ENCODE measurements at regions not wholly inside any gene's neighbourhood (a gene's known extent, or its start where the extent isn't known, plus 50 kb on each side); places are given as distances from the start of the nearest gene placed in this dataset.
A peak's percentile ranks its signal among the peaks of the same experiment; 100 is the strongest.
"Not testable (repeated sequence)": the region's sequence is repeated elsewhere in the genome, so short reads cannot be mapped to it uniquely, and the experiment has no call there.

DNA sequence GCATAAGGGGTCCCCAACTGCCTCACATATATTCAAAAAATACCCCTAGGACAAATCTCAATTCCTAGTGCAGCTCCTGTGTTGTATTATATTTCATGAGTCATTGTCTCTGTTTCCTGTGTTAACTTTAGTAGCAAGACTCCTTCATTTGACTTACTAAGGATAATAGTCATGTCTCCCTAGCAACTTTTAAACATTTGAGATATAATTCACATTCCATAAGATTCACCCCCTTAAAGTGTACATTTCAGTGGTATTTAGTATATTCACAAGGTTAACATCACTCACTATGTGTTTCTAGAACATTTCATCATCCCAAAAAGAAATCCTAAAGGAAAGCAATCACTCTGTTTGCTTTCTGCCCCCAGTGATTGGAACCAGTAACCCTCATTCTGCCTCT, 121.3 kb upstream of the WNT7A start:
- peaks cover 0 to 14% (median 3%) of the 10 kb centered on the region in 9 donors for H3K9me3 Mint-ChIP-seq
- POLR2A ChIA-PET: no interaction called here
- DNase-seq (no peak), ATAC-seq (no peak)
- H3K36me3 Mint-ChIP-seq: peaks cover 0 to 3% (median 0%) of the 10 kb centered on the region in 3 donors
- H3K27me3 Mint-ChIP-seq: peaks cover 4 to 20% (median 7%) of the 10 kb centered on the region in 5 donors
- no peaks in the 10 kb centered on the region for H3K4me1 Mint-ChIP-seq
- no peak overlapping the region for H3K27ac Mint-ChIP-seq
- no peak overlapping the region for H3K4me3 Mint-ChIP-seq

DNA sequence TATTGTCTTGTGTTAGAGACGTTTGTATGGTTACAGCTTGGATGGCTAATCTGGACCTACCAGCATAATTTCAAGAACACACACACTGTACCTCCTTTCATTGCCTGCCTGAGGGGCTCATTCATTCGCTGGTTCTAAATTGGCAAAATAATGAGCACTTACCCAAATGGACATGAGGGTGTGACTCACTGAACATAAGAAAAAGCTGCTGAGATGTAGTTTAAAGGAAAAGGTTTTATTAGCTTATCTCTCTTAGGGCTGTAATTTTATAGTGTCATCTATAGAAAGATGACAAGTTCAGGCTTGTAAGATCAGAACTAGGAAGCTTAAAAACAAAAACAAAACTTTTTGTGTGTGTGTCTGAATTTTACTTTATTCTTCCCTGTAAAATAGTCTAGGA, 120.7 kb upstream of the WNT7A start:
- POLR2A ChIA-PET: no interaction called here
- DNase-seq (no peak), ATAC-seq (no peak)
- H3K36me3 Mint-ChIP-seq: peaks cover 2 to 9% (median 3%) of the 10 kb centered on the region in 3 donors
- peaks cover 4 to 20% (median 8%) of the 10 kb centered on the region in 9 donors for H3K9me3 Mint-ChIP-seq
- no peak overlapping the region for H3K27ac Mint-ChIP-seq
- H3K27me3 Mint-ChIP-seq: peaks cover 5 to 22% (median 10%) of the 10 kb centered on the region in 5 donors
- no peak overlapping the region for H3K4me3 Mint-ChIP-seq
- H3K4me1 Mint-ChIP-seq: no peaks in the 10 kb centered on the region

- H3K4me1 Mint-ChIP-seq: no peaks in the 10 kb centered on the region
- ATAC-seq (no peak), DNase-seq (no peak)
- peaks cover 8 to 14% (median 10%) of the 10 kb centered on the region in 5 donors for H3K27me3 Mint-ChIP-seq
- H3K27ac Mint-ChIP-seq: no peak overlapping the region
- peaks cover 4 to 37% (median 11%) of the 10 kb centered on the region in 9 donors for H3K9me3 Mint-ChIP-seq
- POLR2A ChIA-PET: no interaction called here
- peaks cover 2 to 10% (median 8%) of the 10 kb centered on the region in 3 donors for H3K36me3 Mint-ChIP-seq
- H3K4me3 Mint-ChIP-seq: no peak overlapping the region
These were observed 119.0 kb upstream of the WNT7A start for GRCh38 chr3:13998831-13999230.

- H3K4me1 Mint-ChIP-seq, ATAC-seq, H3K27ac Mint-ChIP-seq, DNase-seq, H3K4me3 Mint-ChIP-seq, POLR2A ChIA-PET: not testable (repeated sequence)
- peaks cover 12 to 20% (median 14%) of the 10 kb centered on the region in 5 donors for H3K27me3 Mint-ChIP-seq
- peaks cover 8 to 48% (median 20%) of the 10 kb centered on the region in 9 donors for H3K9me3 Mint-ChIP-seq
- H3K36me3 Mint-ChIP-seq: peaks cover 2 to 15% (median 15%) of the 10 kb centered on the region in 3 donors
These were observed 115.3 kb upstream of the WNT7A start for GRCh38 chr3:13995216-13995615.

GRCh38 chr3:13988925-13989324, 109.1 kb upstream of the WNT7A start:
- H3K4me1 Mint-ChIP-seq, ATAC-seq, DNase-seq, POLR2A ChIA-PET, H3K27ac Mint-ChIP-seq, H3K4me3 Mint-ChIP-seq: not testable (repeated sequence)
- peaks cover 0 to 37% (median 14%) of the 10 kb centered on the region in 3 donors for H3K36me3 Mint-ChIP-seq
- H3K9me3 Mint-ChIP-seq: peaks cover 10 to 68% (median 44%) of the 10 kb centered on the region in 9 donors
- peaks cover 7 to 31% (median 14%) of the 10 kb centered on the region in 5 donors for H3K27me3 Mint-ChIP-seq

- peaks cover 0 to 43% (median 6%) of the 10 kb centered on the region in 3 donors for H3K36me3 Mint-ChIP-seq
- H3K9me3 Mint-ChIP-seq: peaks cover 11 to 54% (median 36%) of the 10 kb centered on the region in 9 donors
- no peaks in the 10 kb centered on the region for H3K4me1 Mint-ChIP-seq
- DNase-seq: no peak
- no peak overlapping the region for H3K27ac Mint-ChIP-seq
- no peak for ATAC-seq
- POLR2A ChIA-PET: no interaction called here
- peaks cover 0 to 9% (median 3%) of the 10 kb centered on the region in 5 donors for H3K27me3 Mint-ChIP-seq
- no peak overlapping the region for H3K4me3 Mint-ChIP-seq
These were observed 96.6 kb upstream of the WNT7A start for GRCh38 chr3:13976469-13976868.

DNA sequence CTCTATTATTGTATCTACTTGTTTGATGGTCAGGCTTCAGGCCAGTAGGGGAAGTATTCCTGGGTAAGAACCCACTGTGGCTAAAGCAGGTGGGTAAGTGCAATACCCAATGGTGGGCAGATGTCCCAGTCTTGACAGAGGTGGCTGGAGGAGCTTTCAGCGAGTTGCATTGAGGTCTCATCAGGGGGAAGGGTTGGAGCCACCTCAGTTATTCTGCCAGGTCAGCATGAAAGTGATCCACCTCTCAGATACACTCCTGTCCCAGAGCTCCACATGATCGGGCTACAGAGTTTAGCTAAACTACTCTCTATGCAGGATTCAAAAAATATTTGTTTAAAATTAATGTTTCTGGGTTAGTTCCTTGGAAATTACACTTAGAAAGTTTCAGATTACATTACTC, 95.8 kb upstream of the WNT7A start:
- peaks cover 0 to 9% (median 5%) of the 10 kb centered on the region in 5 donors for H3K27me3 Mint-ChIP-seq
- peaks cover 11 to 62% (median 41%) of the 10 kb centered on the region in 9 donors for H3K9me3 Mint-ChIP-seq
- ATAC-seq (no peak), DNase-seq (no peak)
- POLR2A ChIA-PET: no interaction called here
- no peaks in the 10 kb centered on the region for H3K4me1 Mint-ChIP-seq
- H3K27ac Mint-ChIP-seq: no peak overlapping the region
- peaks cover 0 to 50% (median 9%) of the 10 kb centered on the region in 3 donors for H3K36me3 Mint-ChIP-seq
- H3K4me3 Mint-ChIP-seq: no peak overlapping the region

GRCh38 chr3:13972679-13973379, 93.0 kb upstream of the WNT7A start:
- H3K27me3 Mint-ChIP-seq: peaks cover 2 to 19% (median 7%) of the 10 kb centered on the region in 5 donors
- H3K4me1 Mint-ChIP-seq: no peaks in the 10 kb centered on the region
- H3K36me3 Mint-ChIP-seq: peaks cover 0 to 52% (median 20%) of the 10 kb centered on the region in 3 donors
- ATAC-seq (no peak), DNase-seq (no peak)
- POLR2A ChIA-PET: no interaction called here
- H3K4me3 Mint-ChIP-seq: no peak overlapping the region
- H3K27ac Mint-ChIP-seq: peak overlapping the region in 1 of 10 donors; percentile 53
- H3K9me3 Mint-ChIP-seq: peaks cover 7 to 67% (median 48%) of the 10 kb centered on the region in 9 donors

DNA sequence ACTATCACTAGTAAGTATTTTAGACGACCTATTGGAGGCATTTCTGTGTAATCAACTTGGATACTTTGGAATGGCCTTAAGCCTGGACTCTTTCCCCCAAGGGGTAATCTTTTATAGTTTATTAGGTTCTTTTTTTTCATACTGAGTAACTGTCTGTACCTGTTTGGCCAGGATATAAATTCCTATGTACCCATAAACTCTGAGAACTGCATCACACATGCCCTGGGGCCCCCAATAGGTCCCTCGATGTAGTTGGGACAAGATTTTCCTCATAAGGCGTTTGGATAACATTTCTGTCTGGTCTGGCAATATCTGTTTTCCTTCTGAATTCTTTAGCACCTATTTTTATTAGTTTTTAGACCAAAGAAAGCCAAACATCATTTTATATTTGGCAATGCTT, 86.4 kb upstream of the WNT7A start:
- no peak overlapping the region for H3K27ac Mint-ChIP-seq
- POLR2A ChIA-PET: no interaction called here
- no peak for ATAC-seq
- no peak for DNase-seq
- peaks cover 15 to 55% (median 30%) of the 10 kb centered on the region in 5 donors for H3K27me3 Mint-ChIP-seq
- no peak overlapping the region for H3K4me3 Mint-ChIP-seq
- peaks cover 0 to 24% (median 13%) of the 10 kb centered on the region in 9 donors for H3K9me3 Mint-ChIP-seq
- no peaks in the 10 kb centered on the region for H3K4me1 Mint-ChIP-seq
- peaks cover 0 to 25% (median 15%) of the 10 kb centered on the region in 3 donors for H3K36me3 Mint-ChIP-seq

DNA sequence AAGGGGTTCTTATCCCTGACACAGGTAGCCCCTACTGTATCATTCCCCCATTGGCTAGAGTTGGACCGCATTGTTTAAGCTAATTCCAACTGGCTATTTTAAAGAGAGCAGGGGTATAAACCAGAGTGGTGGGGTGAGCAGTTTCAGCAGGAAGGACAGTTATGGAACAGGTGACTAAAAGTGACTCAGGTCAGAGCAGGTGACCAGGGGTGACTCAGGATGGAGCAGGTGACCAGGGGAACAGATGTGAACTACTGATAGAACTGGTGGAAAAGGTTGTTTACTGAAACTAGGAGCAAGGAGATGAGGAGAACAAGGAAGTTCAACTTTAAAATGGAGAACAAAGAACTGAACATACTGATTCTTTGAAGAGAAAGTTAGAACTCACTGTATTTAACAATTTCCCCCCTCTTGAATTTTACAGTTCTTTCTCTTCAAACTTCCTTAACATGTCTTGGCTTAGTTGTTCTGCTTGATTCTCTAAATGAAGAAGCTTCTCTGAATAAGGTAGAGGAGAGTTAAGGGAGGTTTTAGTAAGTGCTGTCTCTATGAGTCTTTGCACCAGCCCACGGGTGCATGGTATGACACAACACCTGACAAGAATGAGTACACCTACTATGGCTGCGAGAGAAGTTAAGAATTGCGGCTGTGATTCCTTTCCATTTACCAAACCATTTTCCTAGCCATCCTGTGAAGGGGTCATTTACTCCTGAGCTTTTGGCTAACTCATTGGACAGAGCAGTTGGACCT, 83.4 kb upstream of the WNT7A start:
- H3K27me3 Mint-ChIP-seq: peaks cover 13 to 62% (median 31%) of the 10 kb centered on the region in 5 donors
- no peak overlapping the region for H3K4me3 Mint-ChIP-seq
- H3K27ac Mint-ChIP-seq: no peak overlapping the region
- POLR2A ChIA-PET: no interaction called here
- DNase-seq (no peak), ATAC-seq (no peak)
- H3K9me3 Mint-ChIP-seq: peaks cover 0 to 18% (median 7%) of the 10 kb centered on the region in 9 donors
- H3K36me3 Mint-ChIP-seq: peaks cover 0 to 17% (median 5%) of the 10 kb centered on the region in 3 donors
- no peaks in the 10 kb centered on the region for H3K4me1 Mint-ChIP-seq

GRCh38 chr3:13954741-13955483, 75.0 kb upstream of the WNT7A start:
- Mint-ChIP-seq H3K36me3 (peaks cover 0 to 2% (median 0%) of the 10 kb centered on the region in 3 donors), H3K9me3 (peaks cover 0 to 10% (median 4%) of the 10 kb centered on the region in 9 donors), H3K27ac (no peak overlapping the region), H3K4me1 (no peaks in the 10 kb centered on the region), H3K27me3 (peaks cover 5 to 35% (median 15%) of the 10 kb centered on the region in 5 donors), H3K4me3 (no peak overlapping the region)
- ATAC-seq (no peak), DNase-seq (no peak)
- POLR2A ChIA-PET: no interaction called here

- DNase-seq (no peak), ATAC-seq (no peak)
- peaks cover 0 to 7% (median 4%) of the 10 kb centered on the region in 9 donors for H3K9me3 Mint-ChIP-seq
- H3K27me3 Mint-ChIP-seq: peaks cover 9 to 37% (median 16%) of the 10 kb centered on the region in 5 donors
- H3K36me3 Mint-ChIP-seq: no peaks in the 10 kb centered on the region
- H3K4me3 Mint-ChIP-seq: no peak overlapping the region
- H3K4me1 Mint-ChIP-seq: no peaks in the 10 kb centered on the region
- no peak overlapping the region for H3K27ac Mint-ChIP-seq
- POLR2A ChIA-PET: no interaction called here
These were observed 74.4 kb upstream of the WNT7A start for GRCh38 chr3:13954266-13954665.
